Body of pancreas (tissue), 4 donors: ENCODE measurements at regions not wholly inside any gene's neighbourhood (a gene's known extent, or its start where the extent isn't known, plus 50 kb on each side); places are given as distances from the start of the nearest gene placed in this dataset.

Source experiments
- ATAC-seq: fragments of 150-250 bp; one replicate; pipeline ENCODE4 v1.9.1; 2016
- DNase-seq, 4 donors: peaks; one replicate each; pipeline ENCODE4 v3.0.0-alpha.2; 2019
- H3K27ac ChIP-seq, 4 donors: fragments of 200-600 bp; sonication (generic); 1 replicate in 3 of 4; 2 replicates in 1 of 4; pipeline versions ENCODE4 v1.5.1 to v1.6.1; 2016 to 2019; ENCODE audit warnings: mild to moderate bottlenecking in 1 of 4, mixed read lengths in 1 of 4, moderate library complexity in 1 of 4
- H3K27me3 ChIP-seq, 2 donors: fragments of 200-600 bp; sonication (generic); one replicate each; pipeline ENCODE4 v1.6.0; 2016; ENCODE audit warnings: mild to moderate bottlenecking in 1 of 2
- H3K36me3 ChIP-seq, 2 donors: fragments of 200-600 bp; sonication (generic); replicated peaks in 1 of 2; 2 replicates each; pipeline ENCODE4 v1.5.1; 2016; ENCODE audit warnings: low read depth in 2 of 2; ENCODE audit not compliant: insufficient read depth in 1 of 2
- H3K4me1 ChIP-seq: fragments of 200-600 bp; sonication (generic); one replicate; pipeline ENCODE4 v1.6.0; 2016
- H3K4me3 ChIP-seq, 2 donors: fragments of 200-600 bp; sonication (generic); 1 replicate in 1 of 2; 2 replicates in 1 of 2; pipeline ENCODE4 v1.5.1; 2016 to 2019
- H3K9me3 ChIP-seq, 3 donors: fragments of 200-600 bp; sonication (generic); 1 replicate in 2 of 3; 2 replicates in 1 of 3; pipeline ENCODE4 v1.5.1; 2016
- POLR2A ChIP-seq, 3 donors: fragments of 450-650 bp; IDR thresholded peaks; one replicate each; pipeline ENCODE4 v1.6.1; 2016; ENCODE audit warnings: antibody characterized with exemption in 3 of 3, mild to moderate bottlenecking in 2 of 3
- WGBS, 2 donors: methylation state at CpG; one replicate each; pipeline ENCODE4 v1.1.5; 2017; 5-methylcytosine and 5-hydroxymethylcytosine counted together
- intact Hi-C: fragments of 100-400 bp; cut with DNase I; formaldehyde crosslinking; loops from one replicate; pipeline ENCODE4 v1.15.1; 2023
- TF ChIP-seq, protein P1 (sequence below), 7 experiments: fragments of 450-650 bp in 4 of 7; fragments of 200-600 bp in 3 of 7; sonication (generic) in 3 of 7; IDR thresholded peaks; one replicate each; pipeline ENCODE4 v1.5.1; 2016 to 2019; ENCODE audit warnings: antibody characterized with exemption in 7 of 7

DNA sequence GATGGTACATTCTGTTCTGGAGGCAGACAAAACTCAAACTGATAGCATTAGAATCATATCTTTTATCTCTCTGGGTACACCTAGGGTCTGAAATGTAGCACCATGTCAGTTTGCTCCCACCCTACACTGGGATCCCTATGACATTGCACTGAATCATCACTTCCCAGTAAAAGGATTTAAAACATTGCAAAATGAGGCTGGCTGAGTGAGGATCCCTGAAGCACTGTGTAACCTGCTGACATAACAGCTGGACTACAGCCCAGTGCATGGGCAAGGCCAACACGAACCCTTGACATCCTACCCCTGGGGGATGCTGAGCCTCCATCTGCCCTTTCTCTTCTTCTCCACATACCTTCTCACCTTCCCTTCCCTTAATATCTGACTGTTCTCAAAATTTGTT, 253.2 kb downstream of the TTC32 start:
- ATAC-seq, result no peak

GRCh38 chr2:19646987-19647386, 254.8 kb downstream of the TTC32 start:
- H3K27ac ChIP-seq, result no peak overlapping the region
- H3K27me3 ChIP-seq, result no peaks in the 10 kb centered on the region
- 28 to 33% methylated on average over 1 of the region's 1 CpG for WGBS, 2 donors
- H3K36me3 ChIP-seq, result no peaks in the 10 kb centered on the region
- no peaks in the 10 kb centered on the region for H3K4me1 ChIP-seq
- TF ChIP-seq POLR2A (IDR thresholded peaks at IDR 0.05), result no peak
- TF ChIP-seq, protein P1, sequence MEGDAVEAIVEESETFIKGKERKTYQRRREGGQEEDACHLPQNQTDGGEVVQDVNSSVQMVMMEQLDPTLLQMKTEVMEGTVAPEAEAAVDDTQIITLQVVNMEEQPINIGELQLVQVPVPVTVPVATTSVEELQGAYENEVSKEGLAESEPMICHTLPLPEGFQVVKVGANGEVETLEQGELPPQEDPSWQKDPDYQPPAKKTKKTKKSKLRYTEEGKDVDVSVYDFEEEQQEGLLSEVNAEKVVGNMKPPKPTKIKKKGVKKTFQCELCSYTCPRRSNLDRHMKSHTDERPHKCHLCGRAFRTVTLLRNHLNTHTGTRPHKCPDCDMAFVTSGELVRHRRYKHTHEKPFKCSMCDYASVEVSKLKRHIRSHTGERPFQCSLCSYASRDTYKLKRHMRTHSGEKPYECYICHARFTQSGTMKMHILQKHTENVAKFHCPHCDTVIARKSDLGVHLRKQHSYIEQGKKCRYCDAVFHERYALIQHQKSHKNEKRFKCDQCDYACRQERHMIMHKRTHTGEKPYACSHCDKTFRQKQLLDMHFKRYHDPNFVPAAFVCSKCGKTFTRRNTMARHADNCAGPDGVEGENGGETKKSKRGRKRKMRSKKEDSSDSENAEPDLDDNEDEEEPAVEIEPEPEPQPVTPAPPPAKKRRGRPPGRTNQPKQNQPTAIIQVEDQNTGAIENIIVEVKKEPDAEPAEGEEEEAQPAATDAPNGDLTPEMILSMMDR (IDR thresholded peaks at IDR 0.05), result no peak
- no peak overlapping the region for H3K4me3 ChIP-seq
- intact Hi-C loops, result no loop called here
- H3K9me3 ChIP-seq, result no peaks in the 10 kb centered on the region
- no peak for ATAC-seq
- DNase-seq, result no peak

More for the DNA sequence above, 253.2 kb downstream of the TTC32 start:
- 11 to 25% methylated on average over 1 of the region's 1 CpG for WGBS, 2 donors
- DNase-seq, result no peak
- TF ChIP-seq POLR2A (IDR thresholded peaks at IDR 0.05), result no peak
- TF ChIP-seq, protein P1 (IDR thresholded peaks at IDR 0.05), result no peak
- intact Hi-C loops, result no loop called here
- Histone ChIP-seq H3K36me3 (no peaks in the 10 kb centered on the region), H3K4me1 (no peaks in the 10 kb centered on the region), H3K27me3 (no peaks in the 10 kb centered on the region), H3K27ac (no peak overlapping the region), H3K9me3 (no peaks in the 10 kb centered on the region), H3K4me3 (no peak overlapping the region)

DNA sequence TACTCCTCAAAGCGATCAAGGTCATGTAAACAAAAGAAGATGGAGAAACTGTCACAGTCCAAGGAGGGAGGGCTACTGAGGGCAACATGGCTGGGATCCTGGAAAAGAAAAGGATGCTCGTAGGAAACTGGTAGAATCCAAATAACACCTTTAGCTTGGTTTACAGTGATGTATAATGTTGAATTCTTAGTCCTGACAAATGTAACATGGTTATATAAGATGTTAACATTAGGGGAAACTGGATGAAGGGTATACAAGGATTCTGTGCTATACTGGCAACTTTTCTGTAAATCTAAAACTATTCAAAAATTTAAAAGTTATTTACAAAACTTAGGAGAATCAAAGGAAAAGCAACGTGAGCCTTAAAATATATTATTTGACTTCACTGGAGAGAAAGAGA, 257.0 kb downstream of the TTC32 start:
- Histone ChIP-seq H3K4me1 (no peaks in the 10 kb centered on the region), H3K27me3 (no peaks in the 10 kb centered on the region), H3K9me3 (no peaks in the 10 kb centered on the region), H3K36me3 (no peaks in the 10 kb centered on the region), H3K27ac (no peak overlapping the region), H3K4me3 (no peak overlapping the region)
- WGBS, 2 donors, result 67 to 73% methylated on average over 3 of the region's 3 CpGs
- intact Hi-C loops, result no loop called here
- DNase-seq, result no peak
- TF ChIP-seq, protein P1 (IDR thresholded peaks at IDR 0.05), result no peak
- TF ChIP-seq POLR2A (IDR thresholded peaks at IDR 0.05), result no peak
- no peak for ATAC-seq

GRCh38 chr2:19643117-19643518, 258.7 kb downstream of the TTC32 start:
- H3K36me3 ChIP-seq, result no peaks in the 10 kb centered on the region
- H3K27me3 ChIP-seq, result no peaks in the 10 kb centered on the region
- intact Hi-C loops, result no loop called here
- H3K9me3 ChIP-seq, result no peaks in the 10 kb centered on the region
- 59 to 68% methylated on average over 3 of the region's 3 CpGs for WGBS, 2 donors
- no peak overlapping the region for H3K27ac ChIP-seq
- DNase-seq, result no peak
- no peak for TF ChIP-seq POLR2A (IDR thresholded peaks at IDR 0.05)
- TF ChIP-seq, protein P1 (IDR thresholded peaks at IDR 0.05), result no peak
- no peak overlapping the region for H3K4me3 ChIP-seq
- no peaks in the 10 kb centered on the region for H3K4me1 ChIP-seq
- ATAC-seq, result no peak

GRCh38 chr2:19642501-19642900, 259.3 kb downstream of the TTC32 start:
- ATAC-seq (no peak), DNase-seq (no peak)
- intact Hi-C loops, result no loop called here
- WGBS, 2 donors, result 66 to 77% methylated on average over 3 of the region's 3 CpGs
- Histone ChIP-seq H3K27me3 (no peaks in the 10 kb centered on the region), H3K27ac (no peak overlapping the region), H3K4me3 (no peak overlapping the region), H3K4me1 (no peaks in the 10 kb centered on the region), H3K9me3 (no peaks in the 10 kb centered on the region), H3K36me3 (no peaks in the 10 kb centered on the region)
- no peak for TF ChIP-seq POLR2A (IDR thresholded peaks at IDR 0.05)
- TF ChIP-seq, protein P1 (IDR thresholded peaks at IDR 0.05), result no peak
